HuH-7.5 (cell line): ENCODE measurements at regions not wholly inside any gene's neighbourhood (a gene's known extent, or its start where the extent isn't known, plus 50 kb on each side); places are given as distances from the start of the nearest gene placed in this dataset.
A peak's percentile ranks its signal among the peaks of the same experiment; 100 is the strongest.
"Not testable (repeated sequence)": the region's sequence is repeated elsewhere in the genome, so short reads cannot be mapped to it uniquely, and the experiment has no call there.

Experiments used
- DNase-seq: peaks from one replicate; pipeline ENCODE4 v3.0.0; 2011; ENCODE audit warnings: low spot score

DNA sequence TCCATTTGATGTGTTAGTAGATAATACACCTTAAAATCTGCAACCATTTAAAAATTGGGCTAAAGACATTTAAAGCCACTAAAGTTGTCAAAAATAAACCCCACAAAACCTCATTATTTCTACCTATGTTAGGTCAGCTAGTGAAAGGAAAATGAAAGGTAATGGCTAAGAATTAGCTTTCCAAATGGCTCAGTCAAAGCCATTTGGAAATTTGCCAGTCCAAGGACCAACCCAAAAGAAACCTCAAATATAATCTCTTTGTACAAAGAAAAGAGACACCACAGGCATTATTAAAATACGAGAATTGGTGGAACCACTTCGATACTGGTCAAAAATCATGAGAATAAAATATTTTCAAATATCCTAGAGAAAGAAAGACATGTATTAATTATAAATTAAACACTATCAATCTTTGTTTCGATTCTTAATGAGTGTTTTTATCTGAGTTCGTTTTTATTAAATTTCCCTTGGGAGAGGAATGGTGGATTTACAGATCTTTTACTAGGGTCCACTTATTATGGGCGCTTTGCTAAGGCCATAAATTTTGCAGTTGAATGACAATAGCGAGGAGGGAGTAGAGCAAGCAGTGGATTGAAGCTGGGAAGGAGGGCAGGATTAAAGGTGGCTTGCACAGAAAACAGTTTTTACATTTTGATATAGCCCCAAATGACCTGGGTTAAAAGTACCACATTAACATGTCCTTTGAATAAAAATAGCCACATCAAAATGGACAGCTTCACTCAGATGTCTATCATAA, 116.8 kb upstream of the SHB start:
- no peak for DNase-seq

DNA sequence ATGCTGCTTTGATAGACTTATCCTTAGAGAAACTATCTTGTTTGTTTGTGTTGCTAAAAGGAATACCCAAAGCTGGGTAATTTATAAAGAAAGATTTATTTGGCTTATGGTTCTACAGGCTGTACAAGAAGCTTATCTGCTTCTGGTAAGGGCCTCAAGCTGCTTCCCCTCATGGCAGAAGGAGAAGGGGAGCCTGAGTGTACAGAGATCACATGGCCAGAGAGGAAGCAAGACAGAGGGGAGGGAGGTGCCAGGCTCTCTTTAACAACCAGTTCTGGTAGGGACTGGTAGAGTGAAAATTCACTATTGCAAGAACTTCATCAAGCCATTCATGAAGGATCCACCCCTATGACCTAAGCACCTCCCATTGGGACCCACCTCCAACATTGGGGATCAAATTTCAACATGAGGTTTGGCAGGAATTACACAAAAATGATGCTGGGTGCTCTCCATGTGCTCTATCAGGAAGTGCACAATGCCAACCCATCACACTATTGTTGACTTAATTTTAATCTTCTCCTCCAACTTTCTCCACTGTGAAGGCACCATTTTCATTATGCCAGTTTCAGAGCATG, 115.1 kb upstream of the SHB start:
- no peak for DNase-seq

DNA sequence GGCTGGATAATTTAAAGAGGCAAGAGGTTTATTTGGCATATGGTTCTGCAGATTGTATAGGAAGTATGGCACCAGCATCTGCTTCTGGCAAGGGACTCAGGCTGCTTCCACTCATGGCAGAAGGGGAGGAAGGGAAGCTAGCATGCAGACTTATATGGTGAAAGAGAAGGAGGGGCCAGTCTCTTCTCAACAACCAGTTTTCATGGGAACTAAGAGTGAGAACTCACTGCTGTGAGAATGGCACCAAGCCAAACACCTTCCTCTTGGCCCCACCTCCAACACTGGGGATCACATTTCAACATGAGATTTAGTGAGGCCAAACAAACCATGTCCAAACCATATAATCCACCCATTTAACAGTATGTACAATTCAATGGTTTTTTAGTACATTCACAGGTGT, 113.3 kb upstream of the SHB start:
- DNase-seq = no peak

DNA sequence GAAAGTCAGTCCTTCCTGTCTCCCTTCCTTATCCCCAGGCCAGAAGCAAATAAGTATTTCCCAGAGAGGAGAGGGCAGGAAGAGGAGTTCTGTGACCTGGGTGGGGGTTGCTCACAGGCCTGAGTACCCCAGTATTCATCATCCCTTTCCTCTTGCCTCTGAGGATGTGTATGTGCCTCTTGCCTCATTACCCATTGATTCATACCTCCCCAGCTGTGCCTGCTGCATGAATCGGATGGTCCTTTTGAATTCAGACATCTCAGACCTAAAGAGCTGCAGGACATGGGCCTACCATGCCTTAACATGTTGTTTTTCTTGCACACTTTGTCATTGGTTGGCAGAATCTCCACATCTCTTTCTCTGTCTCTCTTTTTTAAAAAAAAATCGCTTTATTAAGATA, 112.8 kb upstream of the SHB start:
- no peak for DNase-seq

DNA sequence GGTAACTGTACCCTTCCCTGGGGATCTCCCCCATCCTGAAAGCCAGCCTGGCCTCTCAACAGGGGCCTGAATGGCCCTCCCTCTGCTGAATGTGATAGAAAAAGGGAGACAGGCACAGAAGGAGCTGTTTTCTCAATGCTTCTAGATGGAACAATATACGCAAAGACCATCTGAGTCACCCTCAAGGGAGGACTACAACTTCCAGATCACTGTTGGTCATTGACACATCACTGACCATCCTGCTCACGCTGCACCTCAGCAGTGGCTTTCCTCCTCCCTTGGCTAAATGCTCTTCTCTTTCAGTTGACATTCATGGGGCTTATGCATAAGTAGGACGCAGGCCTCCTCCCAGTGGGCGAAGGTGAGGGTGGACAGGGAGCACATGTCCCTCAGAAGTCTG, 112.2 kb upstream of the SHB start:
- DNase-seq = no peak

DNA sequence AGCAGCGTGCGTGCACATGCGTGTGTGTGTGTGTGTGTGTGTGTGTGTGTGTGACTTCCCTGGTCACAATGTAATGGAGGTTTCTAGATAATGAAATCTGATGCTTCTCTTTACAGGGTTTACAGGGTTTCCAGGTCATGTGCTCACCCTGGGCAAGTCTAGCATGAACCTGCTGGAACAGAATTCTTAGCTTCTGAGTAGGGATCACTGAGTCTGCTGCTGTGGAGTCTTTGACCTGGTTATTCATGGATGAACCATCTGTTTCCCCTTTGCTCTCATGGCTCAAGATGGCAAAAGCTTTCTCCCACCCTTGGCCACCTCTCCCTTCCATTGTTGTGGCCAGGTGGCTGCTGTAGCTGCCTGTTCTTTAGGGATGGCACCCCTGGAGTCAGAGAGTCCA, 111.6 kb upstream of the SHB start:
- no peak for DNase-seq

DNA sequence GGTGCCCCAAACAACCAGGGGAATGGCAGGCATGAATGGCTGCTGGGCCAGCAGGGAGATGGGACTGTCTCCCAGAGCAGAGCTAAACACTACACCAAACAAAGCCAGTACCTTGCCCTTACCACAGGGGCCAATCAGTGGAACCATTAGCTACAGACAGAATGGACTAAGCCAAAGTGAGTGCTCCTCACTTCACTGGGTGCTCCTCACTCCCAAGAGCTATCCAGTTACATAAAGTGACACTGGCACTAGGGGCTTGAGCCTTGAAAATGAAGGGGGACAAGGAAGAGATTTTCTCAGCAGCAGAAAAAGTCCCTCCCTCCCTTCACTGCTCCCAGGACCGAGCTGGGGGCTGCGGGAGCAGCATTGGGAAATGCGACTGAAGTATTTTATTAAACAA, 110.9 kb upstream of the SHB start:
- no peak for DNase-seq

DNA sequence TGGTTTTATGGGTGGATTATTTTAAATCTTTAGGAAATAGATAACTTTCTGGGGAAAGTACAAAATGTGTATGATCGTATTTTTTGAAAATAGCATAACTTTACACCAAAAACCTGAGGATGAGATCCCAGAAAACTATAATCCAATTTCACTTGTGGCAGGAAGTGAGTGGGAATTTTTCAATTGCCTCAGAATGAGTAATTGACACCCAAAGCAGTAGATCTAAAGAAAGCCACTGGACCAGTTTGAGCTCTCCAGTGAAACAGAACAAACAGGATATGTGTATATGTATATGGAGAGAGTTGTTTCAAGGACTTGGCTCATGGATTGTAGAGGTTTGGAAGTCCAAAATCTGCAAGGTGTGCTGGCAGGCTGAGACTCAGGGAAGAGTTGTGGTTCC, 109.2 kb upstream of the SHB start:
- no peak for DNase-seq

DNA sequence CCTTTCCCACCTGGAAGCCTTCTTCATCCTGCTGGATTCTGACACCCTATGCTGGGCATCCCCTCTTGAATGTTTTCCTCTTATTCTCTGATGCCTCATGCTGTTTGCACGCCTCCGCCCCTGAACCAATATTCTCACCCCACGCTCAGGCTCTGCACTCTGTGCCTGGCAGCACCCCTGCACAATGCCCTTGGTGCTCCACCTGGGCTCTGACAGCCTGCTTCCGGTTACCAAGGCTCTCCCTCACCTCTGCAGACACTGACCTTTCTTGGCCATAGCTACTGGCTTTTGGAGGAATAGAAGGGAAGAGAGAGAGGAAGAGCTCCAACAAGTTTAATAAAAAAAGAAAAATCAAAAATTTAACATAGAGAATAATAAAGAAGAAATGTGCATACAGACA, 108.7 kb upstream of the SHB start:
- no peak for DNase-seq

DNA sequence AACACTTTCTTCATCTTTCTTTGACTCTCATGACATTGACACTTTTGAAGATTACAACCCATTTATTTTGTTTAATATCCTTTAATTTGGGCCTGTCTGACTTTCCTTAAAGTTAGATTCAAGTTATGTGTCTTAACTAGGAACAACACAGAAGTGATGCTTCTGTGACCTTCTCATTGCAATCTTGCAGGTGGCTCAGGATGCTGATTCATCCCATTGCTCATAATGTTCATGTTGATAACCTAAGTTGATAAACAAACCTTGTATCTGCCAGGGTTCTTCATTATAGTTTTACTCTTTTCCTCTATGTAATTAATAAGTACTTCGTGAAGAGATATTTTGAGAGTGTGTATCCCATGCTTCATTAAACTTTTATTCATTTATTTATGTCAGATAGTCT, 107.2 kb upstream of the SHB start:
- no peak for DNase-seq

DNA sequence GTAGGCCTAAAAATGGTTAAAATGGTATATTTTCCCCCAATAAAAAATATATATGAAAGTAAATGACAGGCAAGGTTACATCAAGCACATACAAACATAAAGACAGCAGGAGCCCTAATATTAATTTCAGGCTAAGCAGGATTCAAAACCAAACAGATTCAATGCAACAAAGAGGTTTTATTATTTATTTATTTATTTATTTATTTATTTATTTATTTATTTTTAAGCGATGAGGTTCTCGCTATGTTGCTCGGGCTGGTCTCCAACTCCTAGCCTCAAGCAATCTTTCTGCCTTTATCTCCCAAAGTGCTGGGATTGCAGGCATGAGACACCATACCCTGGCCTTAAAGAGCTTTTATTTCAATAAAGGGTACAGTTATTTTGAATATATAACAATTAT, 106.4 kb upstream of the SHB start:
- no peak for DNase-seq

DNA sequence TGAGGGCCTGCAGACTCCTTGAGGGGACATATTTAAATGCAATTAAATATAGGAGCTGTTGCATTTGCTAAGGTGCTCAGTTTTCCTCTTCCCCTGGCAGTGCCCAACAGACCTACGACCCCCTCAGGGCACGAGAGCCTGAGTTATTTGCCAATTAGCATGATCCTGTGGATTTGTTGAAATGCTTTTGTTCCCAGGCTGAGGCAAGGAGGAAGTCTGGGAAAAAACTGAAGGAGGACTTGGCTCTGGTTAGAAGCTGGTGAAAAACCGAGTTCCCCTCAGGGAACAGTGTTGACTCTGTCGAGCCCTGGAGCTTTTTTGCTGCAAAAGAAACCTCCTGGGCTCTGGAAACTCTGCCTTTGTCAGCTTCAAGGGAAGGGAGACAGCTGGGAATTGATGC, 103.6 kb upstream of the SHB start:
- DNase-seq = no peak

DNA sequence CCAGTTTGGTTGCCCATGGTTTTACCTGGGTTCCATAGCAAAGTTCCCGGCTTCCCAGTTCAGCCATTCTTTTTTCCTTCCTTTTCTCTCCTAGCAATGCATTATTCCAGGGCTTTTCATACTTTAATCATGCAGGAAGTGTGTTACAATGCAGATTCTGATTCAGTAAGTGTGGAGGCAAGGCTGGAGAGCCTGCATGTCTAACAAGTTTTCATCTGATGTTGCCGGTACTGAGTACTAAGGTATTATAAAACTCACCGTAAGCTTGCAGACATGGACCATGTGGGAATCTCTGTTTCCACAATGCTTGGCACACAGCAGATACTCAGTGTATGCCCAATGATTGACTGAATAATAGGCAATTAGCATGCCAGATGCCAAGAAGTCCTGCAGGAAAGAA, 102.9 kb upstream of the SHB start:
- DNase-seq = no peak

DNA sequence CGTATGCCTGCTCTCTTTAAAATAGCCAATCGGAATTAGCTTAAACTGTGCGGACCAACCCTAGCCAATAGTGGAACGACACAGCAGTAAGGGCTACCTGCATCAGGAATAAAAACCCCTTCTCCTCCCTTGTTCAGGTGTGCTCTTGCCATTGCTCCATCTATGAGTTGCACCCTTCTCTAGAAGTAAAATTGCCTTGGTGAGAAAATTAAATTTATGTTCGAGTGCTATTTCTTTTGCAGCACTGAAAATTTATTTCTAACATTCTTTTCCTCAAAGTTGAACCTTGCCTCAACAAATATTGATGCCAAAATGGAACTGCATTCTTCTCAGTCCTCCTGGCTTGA, 102.5 kb upstream of the SHB start:
- no peak for DNase-seq

DNA sequence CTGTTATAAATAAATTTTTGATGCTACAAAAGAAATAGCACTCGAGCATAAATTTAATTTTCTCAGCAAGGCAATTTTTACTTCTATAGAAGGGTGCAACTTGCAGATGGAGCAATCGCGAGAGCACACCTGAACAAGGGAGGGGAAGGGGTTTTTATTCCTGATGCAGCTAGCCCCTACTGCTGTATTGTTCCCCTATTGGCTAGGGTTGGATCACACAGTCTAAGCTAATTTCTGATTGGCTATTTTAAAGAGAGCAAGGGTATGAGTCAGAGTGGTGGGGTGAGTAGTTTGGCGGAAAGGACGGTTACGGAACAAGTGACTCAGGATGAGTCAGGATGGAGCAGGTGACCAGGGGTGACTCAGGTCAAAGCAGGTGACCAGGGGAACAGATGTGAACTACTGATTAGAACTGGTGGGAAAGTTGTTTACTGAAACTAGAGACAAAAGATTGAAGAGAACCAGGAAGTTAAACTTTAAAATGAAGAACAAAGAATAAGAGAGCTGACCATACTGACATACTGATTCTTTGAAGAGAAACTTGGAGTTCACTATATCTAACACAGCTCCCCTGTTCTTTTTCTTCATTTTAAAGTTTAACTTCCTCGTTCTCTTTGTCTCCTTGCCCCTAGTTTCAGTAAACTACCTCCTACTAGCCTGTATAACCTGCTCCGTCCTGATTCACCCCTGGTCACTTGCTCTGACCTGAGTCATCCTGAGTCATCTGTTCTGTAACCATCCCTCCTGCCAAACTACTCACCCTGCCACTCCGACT, 101.9 kb upstream of the SHB start:
- DNase-seq = not testable (repeated sequence)

DNA sequence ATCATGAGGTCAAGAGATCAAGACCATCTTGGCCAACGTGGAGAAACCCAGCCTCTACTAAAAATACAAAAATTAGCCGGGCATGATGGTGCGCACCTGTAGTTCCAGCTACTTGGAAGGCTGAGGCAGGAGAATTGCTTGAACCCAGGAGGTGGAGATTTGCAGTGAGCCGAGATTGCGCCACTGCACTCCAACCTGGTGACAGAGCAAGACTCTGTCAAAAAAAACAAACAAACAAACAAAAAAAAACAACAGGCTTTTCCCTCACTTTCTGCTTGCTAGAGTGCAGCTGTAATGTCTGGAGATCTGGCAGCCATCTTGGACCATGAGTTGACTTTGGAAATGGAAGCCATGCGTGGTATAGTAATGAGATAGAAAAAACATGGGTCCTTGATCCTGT, 101.1 kb upstream of the SHB start:
- DNase-seq = not testable (repeated sequence)

DNA sequence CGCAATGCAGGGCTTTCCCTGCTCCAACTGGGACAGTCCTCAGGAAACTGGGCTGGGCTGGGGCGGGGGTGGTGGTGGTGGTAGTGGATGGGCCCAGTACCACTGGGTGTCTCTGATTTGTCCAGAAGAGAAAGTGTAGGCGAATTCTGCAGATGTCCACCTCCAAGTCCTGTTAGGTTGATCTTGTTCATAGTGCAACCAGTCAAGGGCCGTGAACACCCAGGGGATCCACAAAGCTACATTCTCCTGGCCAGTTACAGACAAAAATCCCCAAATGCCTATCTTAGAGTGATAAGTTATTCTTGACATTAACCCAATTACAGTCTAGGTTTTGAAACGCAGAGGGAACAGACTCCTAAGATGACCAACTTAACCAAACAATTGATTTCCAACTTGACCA, 97.5 kb upstream of the SHB start:
- DNase-seq = no peak

DNA sequence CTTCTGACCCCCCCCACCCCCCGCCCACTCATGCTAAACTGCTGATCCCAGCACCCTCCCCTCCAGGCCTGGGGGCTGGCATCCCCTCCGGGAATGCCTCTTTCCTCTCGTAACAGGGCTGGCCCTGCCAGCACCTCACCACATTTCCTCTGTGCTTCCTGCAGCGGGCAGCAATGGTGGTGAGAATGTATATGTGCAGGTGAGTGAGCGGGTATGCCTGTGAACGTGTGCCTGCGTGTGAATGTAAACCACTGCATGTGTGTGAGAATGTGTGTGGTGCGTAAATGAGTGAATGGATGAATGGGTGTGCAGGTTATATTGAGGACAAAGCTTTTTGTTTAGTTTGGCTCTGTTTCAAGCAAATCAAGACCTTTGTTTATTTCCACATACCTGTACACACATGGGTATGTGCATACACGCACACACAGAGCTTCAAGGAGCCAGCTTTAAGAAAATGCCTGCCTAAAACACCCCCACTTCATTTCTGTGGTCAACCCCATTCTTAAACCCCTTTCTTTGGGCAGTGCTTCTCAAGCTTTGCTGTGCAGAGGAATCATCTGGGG, 95.7 kb upstream of the SHB start:
- DNase-seq = no peak

DNA sequence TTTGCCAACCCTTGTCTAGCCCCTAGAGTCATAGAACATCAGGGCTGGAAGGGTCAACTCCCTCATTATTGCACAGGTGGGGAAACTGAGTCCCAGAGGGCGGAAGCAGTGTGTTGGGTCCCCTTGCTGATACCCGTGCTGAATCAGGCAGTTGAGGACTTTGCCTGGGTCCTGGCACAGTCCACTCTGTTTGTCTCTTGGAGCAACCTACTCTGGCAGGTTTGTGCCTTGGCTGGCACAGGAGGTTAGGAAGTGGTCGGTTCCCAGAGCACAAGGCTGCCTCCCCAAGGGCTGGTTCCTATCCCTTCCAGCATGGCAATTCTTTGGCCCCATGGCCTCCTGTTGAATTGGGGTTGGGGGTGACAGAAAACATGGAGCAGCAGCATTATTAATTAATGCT, 94.5 kb upstream of the SHB start:
- DNase-seq = no peak

DNA sequence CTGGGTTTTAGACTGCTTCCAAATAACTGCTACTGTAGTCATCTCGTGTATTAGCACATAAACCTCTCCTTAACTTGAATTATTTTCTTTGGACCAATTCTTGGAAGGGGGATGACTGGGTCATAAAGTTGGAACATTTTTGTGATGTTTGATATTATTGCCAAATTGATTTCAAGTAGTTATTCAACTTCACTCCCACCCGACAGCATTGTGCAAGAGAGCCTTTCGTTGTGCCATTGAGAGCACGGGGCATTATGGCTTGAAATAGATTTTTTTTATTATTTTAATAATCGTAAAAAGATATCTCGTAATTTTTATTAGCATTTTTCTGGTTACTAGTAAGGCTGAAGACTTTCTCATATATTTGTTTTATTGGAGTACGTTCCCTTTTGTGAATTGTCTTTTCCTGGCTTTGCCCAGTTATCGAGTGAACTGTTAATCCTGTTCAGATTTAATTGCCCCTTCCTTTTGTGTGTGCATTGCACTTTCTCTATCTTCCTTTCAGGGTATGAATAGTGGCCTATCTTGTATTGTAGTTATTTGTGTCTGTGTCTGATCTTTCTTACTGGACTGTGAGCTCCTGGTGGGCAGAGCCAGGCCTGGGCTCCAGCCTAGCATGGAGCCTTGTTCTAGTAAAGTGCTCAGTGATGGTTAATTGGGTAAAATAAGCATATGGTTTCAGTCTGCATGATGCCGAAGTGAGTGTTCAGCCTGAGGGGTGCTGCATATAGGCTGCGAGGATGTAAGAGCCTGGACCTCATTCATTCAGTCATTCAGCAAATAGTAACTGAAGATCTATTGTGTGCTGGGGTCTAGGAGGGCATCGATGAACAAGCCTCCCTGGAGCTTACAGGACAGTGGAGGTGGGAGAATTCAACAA, 93.5 kb upstream of the SHB start:
- DNase-seq = no peak

DNA sequence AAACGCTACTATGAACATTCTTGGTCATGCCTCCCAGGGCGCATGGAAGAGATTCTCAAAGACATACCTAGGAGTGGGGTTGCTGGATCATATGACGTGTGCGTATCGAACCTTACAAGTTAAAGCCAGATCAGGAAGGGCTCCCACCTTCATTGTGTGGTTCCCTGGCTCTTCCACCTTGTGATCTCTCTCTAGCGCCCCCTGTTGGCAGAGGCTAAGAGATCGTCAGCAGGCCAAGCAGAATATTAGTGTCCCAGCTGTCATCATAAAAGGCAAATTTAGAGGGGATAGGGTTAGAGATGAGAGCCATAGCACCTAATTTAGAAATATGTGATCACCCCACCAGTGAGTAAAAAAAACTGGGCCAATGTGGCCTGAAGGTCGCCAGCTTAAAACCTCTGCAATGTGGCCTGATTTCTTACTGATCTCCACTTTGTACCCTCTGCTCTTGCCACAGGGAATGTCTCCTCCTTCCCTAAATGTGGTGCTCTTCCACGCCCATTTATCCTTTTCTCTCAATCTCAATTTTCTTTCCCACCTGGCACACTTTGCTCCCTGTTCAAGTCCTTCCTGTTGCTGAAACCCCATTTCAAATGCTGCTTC, 91.7 kb upstream of the SHB start:
- DNase-seq = peak; percentile 37

DNA sequence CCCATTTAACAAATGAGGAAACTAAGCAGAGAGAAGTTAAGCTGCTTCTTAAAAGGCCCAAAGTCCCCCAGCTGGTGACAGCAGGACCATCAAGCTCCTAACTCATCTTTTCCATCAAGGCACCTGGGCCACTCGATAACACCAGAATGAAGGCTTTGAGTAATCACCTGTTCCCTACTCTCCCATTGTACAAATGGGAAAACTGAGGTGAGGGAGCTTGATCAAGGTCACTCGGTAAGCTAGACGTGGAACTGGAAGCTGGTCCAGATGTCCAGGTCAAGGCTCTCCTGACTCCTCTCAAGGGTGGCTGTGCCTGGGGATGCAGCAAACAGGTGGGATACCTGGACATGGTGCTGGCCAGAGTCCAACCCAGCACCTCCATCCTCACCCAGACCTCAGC, 90.6 kb upstream of the SHB start:
- DNase-seq = no peak
